GM12878 (cell line): ENCODE measurements at regions not wholly inside any gene's neighbourhood (a gene's known extent, or its start where the extent isn't known, plus 50 kb on each side); places are given as distances from the start of the nearest gene placed in this dataset.

Experiments used
- FOXM1 ChIP-seq: IDR thresholded peaks from 2 replicates; pipeline ENCODE4 v1.6.1; 2012; ENCODE audit warnings: low read depth, mild to moderate bottlenecking, inconsistent platforms, low read length, moderate library complexity
- IRF5 ChIP-seq: fragments of 450-650 bp; IDR thresholded peaks from 2 replicates; pipeline ENCODE4 v1.6.1; 2017; ENCODE audit warnings: borderline replicate concordance
- MEF2A ChIP-seq: IDR thresholded peaks from 2 replicates; pipeline ENCODE4 v1.6.1; 2011; ENCODE audit warnings: low read depth, mild to moderate bottlenecking, low read length, moderate library complexity; ENCODE audit not compliant: insufficient read depth
- MYB ChIP-seq: fragments of 150-350 bp; IDR thresholded peaks from 2 replicates; pipeline ENCODE4 v1.6.1; 2014; ENCODE audit warnings: mild to moderate bottlenecking, low read depth, low read length, borderline replicate concordance
- ZNF592 ChIP-seq: fragments of 450-650 bp; IDR thresholded peaks from 2 replicates; pipeline ENCODE4 v1.6.1; 2017; ENCODE audit warnings: mild to moderate bottlenecking, moderate library complexity

- TF ChIP-seq ZNF592 = no peak
- no peak for TF ChIP-seq MEF2A
- no peak for TF ChIP-seq IRF5
- no peak for TF ChIP-seq MYB
- no peak for TF ChIP-seq FOXM1
Measured at GRCh38 chr3:168288511-168289401, 193.0 kb upstream of the GOLIM4 start (continued).
